NCI-H1105 (cell line): ENCODE measurements at regions not wholly inside any gene's neighbourhood (a gene's known extent, or its start where the extent isn't known, plus 50 kb on each side); places are given as distances from the start of the nearest gene placed in this dataset.

Experiments used
- DNase-seq: peaks from one replicate; lab custom pipeline; 2025; lab: John Stamatoyannopoulos, UW

DNA sequence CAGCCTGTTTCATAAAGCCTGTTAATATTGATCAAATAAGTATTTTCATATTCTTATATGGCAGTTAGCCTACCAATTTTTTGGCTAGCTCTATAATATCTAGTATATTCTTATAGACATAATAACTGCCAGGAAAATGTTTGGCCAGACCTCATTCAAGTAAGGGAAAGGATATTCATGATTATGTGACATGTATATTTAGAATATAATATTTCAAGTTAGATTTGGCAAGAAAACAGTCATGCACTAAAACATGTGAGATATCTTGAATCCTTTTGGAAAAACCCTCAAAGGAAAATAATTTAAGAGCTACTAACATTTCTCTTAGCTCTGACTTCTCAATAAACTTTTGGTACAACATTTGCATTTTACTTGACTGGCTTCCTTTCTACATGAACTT, 694.1 kb downstream of the PLCL1 start:
- DNase-seq, result no peak

- DNase-seq, result no peak
Observed at GRCh38 chr2:198498048-198498447, 693.7 kb downstream of the PLCL1 start.

GRCh38 chr2:198494931-198495330, 690.5 kb downstream of the PLCL1 start:
- DNase-seq, result no peak

DNA sequence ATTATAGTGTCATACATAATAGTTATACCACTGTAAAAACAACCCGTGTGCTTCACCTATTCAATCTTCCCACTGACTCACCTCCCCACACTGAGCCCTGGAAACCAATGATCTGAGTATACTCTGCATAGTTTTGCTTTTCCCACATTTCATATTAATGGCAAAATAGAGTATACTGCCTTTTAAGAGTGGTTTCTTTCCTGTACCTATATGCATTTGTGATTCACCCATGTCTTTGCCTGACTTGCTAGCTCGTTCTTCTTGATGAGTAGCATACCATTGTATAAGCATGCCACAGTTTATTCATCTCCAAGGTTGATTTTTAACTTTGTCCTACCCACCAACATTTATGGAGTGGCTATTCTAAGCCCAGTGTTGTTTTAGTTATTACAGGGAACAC, 686.4 kb downstream of the PLCL1 start:
- DNase-seq, result no peak

DNA sequence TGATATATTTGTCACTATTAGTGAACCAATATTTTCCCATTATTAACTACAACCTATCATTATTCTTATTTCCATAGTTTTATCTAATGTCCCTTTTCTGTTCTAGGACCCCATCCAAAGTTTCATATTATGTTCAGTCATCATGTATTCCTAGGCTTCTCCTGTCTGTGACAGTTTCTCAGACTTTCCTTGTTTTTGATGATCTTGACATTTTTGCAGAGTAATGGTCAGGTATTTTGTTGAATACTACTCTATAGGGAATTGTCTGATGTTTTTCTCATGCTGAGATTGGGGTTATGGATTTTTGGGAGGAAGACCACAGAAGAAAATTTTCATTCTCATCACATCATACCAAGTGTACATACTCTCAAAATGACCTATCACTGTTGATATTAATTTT, 684.6 kb downstream of the PLCL1 start:
- no peak for DNase-seq

DNA sequence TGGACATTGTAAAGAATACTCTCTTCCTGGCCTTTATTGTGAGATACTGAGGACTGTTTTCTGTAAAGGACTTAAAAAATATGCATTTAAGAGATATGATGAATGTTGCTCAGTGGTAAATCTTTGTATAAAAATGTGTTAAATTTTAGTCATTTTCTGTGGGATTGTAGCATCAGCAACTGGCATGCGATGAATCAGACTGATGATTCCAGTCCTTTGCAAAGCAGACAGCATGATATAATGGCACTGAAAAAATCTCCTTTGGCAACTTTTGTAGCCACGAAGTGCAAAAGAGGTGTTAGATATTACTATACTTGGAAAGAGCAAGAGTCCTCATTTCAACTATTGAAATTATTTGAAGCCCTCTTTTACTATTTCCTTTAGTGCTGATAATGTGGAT, 678.7 kb downstream of the PLCL1 start:
- DNase-seq, result no peak

GRCh38 chr2:198479065-198479464, 674.7 kb downstream of the PLCL1 start:
- DNase-seq, result no peak

GRCh38 chr2:198478361-198478760, 674.0 kb downstream of the PLCL1 start:
- DNase-seq, result no peak

DNA sequence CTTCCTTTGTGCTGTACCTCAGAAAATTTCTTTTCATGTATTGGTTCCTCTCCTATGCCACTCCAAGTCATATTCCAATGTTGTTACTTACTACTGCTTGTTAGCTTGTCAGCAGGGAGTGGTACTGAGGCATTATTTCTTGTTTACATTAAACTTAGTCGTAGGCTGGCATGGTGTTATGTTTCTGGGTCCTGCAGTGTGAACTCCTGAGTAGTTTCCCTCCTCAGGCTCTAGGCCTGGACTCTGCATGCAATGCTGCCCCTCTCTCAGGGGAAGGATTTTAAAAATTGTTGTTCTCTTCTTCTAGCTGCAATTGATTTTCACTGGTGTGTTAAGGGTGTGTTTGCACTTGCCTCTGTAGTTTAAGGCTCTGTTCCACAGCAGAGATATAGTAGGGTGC, 671.6 kb downstream of the PLCL1 start:
- no peak for DNase-seq

- DNase-seq, result no peak
Observed at GRCh38 chr2:198471291-198471690, 666.9 kb downstream of the PLCL1 start.

DNA sequence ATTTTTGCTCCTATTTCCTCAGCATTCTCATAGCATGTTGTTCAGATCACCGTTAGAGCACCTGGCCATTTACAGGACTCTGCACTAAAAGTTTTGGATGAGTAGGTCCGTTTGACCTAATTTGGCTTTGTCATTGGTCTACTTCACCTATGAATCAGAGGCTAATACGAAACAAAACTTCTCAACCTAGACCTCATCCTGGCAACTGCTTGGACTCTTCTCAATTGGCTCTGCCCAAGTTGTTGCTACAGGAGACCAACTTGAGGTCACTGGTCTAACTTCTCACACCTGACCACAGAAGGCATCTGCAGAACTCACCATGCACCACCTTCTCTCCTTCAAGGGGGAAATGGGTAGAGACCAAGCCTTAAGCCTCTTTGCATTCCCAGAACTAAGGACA, 663.7 kb downstream of the PLCL1 start:
- no peak for DNase-seq

GRCh38 chr2:198465970-198466369, 661.6 kb downstream of the PLCL1 start:
- DNase-seq, result no peak

DNA sequence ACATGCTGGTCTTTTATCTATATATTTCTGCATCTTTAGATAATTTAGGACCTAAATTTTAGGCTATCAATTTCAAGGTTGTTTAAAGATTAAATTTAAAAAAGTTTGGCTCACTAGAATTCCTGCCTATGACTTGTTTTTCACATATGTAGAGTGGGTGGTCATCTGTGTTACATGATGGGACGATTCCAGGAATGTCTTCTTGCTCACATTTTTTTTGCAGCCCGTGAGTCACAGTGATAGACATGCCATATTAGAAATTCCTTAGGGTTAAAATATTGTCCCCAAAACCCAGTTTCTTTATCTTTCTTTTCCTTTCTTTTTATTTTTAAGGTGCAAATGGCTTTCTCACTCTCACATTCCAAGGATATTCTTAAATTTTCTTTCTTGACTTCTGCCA, 652.0 kb downstream of the PLCL1 start:
- DNase-seq, result no peak

GRCh38 chr2:198453866-198454265, 649.5 kb downstream of the PLCL1 start:
- no peak for DNase-seq

GRCh38 chr2:198452327-198452726, 647.9 kb downstream of the PLCL1 start:
- no peak for DNase-seq

DNA sequence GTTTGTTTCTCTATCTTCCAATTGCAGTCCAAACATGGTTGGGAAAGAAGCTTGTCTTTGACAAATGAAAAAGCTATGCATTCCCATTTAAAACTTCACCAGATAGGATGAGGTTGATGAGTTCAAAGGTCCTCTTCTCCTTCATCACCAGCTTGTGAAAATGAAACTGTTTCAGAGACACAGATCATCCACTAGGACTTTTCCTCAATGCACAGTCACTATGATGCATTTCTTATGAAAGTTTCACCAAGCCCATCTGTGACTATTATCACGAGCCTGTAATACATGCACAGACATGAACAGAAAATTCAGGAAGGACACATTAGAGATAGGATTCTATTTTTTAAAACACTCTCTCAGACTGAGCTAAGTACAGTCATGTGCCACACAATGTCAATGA, 644.4 kb downstream of the PLCL1 start:
- DNase-seq, result no peak

- no peak for DNase-seq
Observed at GRCh38 chr2:198444800-198445287, 640.5 kb downstream of the PLCL1 start.

DNA sequence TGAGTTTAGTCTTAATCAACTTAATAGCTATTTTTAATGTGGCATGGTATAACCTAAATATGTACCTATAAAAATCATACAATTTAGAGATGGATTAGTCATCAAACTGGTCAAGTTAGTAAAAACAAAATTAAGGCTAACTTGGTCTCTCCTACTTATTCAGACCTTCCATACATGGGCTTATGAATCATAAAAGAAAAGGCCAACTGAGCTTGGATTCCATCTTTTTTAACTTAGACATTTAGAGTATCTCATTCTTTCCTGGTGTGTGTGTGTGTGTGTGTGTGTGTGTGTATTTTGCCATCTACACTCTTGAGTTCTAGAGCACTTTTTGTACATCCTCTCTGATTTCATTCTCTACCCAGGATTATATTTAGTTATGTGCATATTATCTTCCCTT, 637.5 kb downstream of the PLCL1 start:
- no peak for DNase-seq

DNA sequence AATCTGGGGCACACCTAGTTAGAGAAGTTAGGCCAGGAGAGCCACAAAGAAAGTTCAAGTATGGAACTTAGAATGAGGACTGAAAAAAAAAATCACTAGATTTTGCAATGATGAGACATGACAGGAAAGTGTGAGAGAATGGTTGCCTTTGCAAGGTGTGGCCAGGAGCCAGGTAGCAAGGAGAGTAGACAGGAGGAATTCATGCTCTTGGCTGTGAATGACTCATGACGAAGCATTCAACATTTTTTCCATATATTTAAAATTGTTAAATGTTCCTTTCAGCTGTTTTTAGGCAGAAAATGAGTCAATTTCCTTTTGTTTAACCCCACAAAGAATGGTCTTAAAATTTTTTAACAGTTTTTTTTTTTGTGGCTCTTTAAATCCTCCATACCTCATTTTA, 636.9 kb downstream of the PLCL1 start:
- DNase-seq, result no peak

GRCh38 chr2:198440833-198441232, 636.4 kb downstream of the PLCL1 start:
- no peak for DNase-seq

DNA sequence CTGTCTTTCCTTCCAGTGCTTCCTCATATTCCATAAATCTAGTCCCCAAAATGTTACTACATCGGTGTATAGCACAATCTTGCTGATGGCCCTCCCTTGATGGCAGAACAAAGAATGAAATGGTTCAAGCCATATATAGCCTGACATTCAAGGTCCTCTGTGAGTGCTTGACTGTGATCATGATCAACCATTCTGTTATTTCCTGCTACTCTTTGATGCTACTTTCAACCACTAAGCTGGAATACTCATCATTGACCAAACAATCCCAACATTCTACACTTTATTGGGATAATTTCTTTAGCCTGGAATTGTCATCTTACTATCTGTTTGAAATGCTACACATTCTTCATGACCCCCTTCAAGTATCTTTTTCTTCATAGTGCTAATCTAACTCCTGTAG, 633.9 kb downstream of the PLCL1 start:
- DNase-seq, result no peak

- DNase-seq, result no peak
Observed at GRCh38 chr2:198424112-198424511, 619.7 kb downstream of the PLCL1 start.

GRCh38 chr2:198417836-198418235, 613.4 kb downstream of the PLCL1 start:
- DNase-seq, result no peak

DNA sequence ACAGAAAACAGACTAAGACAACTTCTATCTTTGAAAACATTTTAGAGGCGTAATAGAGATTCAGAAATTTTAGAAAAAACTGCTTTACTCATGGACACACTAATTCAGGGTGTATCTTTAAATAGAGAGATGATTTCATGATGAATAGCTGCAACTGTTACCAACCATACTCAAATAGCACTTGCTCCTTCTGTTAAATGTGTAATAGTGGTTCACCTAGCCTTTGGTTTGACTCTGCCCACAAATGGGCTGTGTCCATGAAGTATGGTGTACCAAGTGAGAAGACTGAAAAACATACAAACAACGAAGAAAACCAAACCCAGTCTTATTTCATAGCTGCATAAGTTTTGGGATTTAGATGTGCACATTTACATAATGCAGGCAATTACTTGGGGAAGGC, 610.6 kb downstream of the PLCL1 start:
- DNase-seq, result no peak

- DNase-seq, result no peak
Observed at GRCh38 chr2:198411936-198412335, 607.5 kb downstream of the PLCL1 start.
